ENCODE measurements at regions not wholly inside any gene's neighbourhood (a gene's known extent, or its start where the extent isn't known, plus 50 kb on each side); places are given as distances from the start of the nearest gene placed in this dataset.

DNA sequence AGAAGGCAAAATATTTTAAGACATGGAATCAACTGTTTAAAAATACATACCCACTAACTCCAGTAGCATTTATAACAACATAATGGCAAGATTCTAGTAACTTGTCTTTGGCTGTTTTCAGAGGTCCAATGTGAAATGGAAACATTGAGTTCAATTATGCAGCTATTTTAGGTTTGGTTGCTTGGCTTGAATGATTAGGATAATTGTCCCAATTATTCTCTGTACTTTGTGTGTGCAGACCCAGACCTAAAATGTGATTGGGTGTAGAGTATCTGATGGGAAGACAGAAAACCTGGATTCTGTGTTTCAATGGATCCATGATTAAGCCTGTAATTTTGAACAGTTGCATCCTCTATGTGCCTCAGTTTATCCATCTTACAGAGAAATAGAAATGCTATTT is 392.7 kb upstream of the NFE2L3 start:
- no peak for DNase-seq

GRCh38 chr7:25759748-25760147 is 392.2 kb upstream of the NFE2L3 start:
- DNase-seq: no peak

DNA sequence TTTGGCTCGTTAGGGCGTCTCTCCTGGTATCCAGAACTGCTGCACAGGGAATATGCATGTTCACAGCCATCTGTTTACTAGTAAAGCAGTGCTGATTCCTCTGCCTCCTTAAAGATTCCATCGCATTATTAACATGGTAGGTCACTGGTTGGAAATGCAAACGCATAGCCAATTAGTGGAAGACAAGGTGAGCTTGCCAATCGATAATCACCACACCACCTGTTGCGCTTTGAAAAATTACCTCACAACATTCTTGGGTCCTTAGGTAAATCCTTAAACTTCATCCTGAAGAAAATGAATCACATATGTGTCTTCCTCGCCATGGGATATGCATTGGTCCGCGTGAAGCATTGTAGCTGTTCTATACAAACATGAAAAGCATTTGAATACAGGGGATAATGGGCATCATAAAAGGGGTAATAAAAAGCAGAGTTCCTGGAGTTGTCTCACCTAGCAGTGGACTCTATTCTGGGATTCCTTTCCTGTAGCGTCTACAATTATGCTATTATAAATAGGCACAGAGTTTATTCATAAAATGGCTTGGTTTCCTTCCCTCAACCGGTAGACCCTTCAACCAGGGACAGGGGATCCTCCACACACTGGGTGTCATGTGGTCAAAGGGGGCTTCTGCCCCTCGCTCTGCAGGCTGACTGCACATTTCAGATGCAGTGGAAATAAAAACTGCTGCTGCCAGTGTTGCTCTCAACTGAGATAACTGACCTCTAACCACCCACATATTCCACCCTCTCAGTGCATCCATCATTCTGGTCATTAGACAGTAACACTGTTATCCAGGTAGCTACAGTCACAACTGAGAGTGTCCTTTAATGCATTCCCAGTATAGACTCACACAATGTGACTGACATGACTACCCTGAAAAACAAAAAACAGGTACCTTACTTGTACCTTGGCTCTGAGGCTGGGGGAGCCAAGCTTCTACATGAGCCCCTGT is 389.2 kb upstream of the NFE2L3 start:
- DNase-seq: no peak

DNA sequence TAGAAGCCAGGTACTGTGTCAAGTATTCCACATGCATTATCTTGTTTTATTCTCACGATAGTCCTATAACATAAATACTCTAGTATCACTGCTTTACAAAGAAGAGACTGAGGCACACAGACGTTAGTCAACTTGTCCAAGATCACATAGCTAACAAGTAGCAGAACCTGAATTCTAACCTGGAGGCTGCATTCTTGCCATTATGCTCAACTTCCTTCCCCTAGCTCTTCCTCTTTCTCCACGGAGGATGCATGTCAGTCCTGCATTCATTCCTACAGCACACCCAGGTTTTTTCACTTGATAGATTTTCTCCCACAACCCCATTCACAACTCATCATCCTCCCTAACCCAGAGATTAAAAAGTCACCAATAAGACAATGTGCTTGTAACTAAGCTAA is 388.5 kb upstream of the NFE2L3 start:
- no peak for DNase-seq

- no peak for DNase-seq
Measured at GRCh38 chr7:25765110-25765655, 386.8 kb upstream of the NFE2L3 start.

- DNase-seq: no peak
Measured at GRCh38 chr7:25770235-25770634, 381.8 kb upstream of the NFE2L3 start.

- no peak for DNase-seq
Measured at GRCh38 chr7:25770670-25771069, 381.3 kb upstream of the NFE2L3 start.

DNA sequence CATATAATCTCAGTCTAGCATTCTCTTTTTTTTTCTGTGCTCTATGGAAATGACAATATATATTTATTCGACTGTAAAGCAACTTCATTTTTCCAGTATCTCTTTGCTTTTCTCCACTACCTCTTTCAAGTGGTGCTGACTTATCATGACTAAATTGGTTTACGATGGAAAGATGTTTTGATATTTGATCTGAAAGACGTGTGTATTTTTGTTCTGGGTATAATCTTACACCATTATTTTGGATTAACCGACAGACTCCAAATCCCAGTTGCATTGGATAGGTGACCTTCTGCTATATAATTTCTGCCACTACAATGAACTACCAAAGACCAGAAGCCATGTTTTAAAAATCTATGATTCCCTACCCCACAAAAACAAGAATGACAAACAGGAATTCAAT is 380.5 kb upstream of the NFE2L3 start:
- DNase-seq: no peak

GRCh38 chr7:25772802-25773201 is 379.2 kb upstream of the NFE2L3 start:
- no peak for DNase-seq

DNA sequence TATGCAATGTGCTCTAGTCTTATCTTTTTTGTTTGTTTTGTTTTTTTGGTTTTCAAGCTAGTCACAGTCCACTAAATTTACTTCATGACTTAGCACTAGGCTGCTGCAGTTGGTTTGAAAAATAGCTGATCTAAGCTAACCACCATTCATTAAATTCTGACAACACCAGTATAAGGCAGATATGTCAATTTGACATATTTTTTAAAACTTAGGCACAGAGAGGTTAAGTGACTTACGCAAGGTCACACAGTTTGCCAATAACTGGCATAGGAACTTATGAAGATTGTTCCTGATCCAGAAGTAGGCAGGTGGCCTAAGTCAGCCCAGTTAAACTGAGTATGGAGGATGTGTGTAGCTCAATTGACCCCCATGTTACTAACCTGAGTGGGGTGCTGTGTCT is 377.3 kb upstream of the NFE2L3 start:
- DNase-seq: no peak

DNA sequence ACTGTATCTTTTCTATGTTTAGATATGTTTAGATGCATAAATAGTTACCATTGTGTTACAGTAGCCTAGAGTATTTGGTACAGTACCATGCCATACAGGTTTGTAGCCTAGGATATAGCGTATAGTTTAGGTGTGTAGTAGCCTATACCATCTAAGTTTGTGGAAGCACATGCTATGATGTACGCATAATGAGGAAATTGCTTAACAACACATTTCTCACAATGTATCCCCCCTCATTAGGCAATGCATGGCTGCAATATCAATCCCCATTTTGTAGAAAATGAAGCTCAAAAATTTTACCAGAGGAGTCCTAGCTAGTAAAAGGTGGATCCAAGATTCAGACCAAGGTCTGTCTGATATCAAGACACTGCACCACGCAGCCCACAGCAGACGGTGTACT is 376.4 kb upstream of the NFE2L3 start:
- DNase-seq: no peak

GRCh38 chr7:25775999-25776743 is 375.8 kb upstream of the NFE2L3 start:
- DNase-seq: no peak

DNA sequence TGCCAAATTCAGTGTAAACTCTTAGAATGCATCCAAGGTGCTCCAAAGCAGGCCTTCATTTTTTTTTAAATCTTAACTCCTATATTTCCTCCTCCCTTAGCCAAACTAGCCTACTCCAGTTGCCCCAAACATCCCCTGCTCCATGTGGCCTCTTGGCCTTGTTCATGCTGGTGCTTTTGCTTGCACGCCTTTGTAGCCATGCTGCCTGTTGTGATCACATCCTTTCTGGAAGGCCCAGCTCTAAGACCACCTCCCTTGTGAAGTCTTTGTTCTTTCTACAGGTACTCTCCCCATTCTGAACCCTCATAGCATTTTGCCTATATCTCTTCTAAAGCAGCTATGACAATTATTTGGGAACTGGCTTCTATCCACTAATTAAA is 375.3 kb upstream of the NFE2L3 start:
- DNase-seq: no peak

- no peak for DNase-seq
Measured at GRCh38 chr7:25777969-25778708, 373.9 kb upstream of the NFE2L3 start.

DNA sequence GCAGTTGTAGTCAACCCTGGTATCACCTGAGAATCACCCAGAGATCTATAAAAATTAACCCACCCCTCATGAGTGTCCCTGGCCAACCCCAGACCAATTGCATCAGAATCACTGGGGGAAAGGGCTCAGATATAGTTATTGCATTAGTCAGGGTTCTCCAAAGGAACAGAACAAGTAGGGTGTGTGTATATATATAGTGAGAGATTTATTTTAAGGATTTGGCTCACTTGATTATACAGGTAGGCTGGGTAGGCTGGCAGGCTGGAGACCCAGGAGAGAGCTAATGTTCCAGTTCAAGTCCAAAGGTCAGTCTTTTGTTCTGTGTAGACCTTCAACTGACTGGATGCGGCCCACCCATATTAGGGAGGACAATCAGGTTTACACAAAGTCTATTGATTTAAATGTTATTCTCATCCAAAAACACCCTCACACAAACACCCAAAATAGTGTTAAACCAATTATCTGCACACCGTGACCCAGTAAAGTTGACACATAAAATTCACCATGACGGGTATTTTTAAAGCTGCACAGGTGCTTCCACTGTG is 372.9 kb upstream of the NFE2L3 start:
- DNase-seq: no peak

- no peak for DNase-seq
Measured at GRCh38 chr7:25780904-25781303, 371.1 kb upstream of the NFE2L3 start.

- no peak for DNase-seq
Measured at GRCh38 chr7:25781704-25782103, 370.3 kb upstream of the NFE2L3 start.

- no peak for DNase-seq
Measured at GRCh38 chr7:25786936-25787335, 365.1 kb upstream of the NFE2L3 start.

DNA sequence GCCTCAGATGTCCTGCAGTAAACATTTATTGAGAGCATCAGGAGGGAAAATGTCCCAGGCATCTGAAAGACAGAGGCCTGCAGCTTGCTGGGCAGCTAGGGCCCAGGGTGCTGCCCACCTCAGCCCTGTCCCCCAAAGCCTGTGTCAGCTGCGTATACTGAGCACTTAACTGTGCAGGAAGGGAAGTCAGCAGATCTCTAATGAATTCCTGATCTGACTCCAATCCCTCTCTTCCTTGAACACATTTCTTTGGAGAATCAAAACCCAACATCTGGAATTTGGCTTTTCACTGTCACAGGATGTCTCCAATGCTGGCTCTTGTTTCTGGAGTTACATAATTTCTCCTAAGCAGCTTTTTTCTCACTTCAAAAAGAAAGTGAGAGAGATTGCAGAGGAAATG is 364.7 kb upstream of the NFE2L3 start:
- no peak for DNase-seq

GRCh38 chr7:25788371-25788770 is 363.6 kb upstream of the NFE2L3 start:
- DNase-seq: no peak

- no peak for DNase-seq
Measured at GRCh38 chr7:25788961-25789620, 362.9 kb upstream of the NFE2L3 start.

All from CD4-positive, alpha-beta T cell treated with Interleukin-4 for 1 hour (primary cell).